ENCODE measurements at regions not wholly inside any gene's neighbourhood (a gene's known extent, or its start where the extent isn't known, plus 50 kb on each side); places are given as distances from the start of the nearest gene placed in this dataset.

- H3K9me1 ChIP-seq (ENCODE audit: insufficient read depth, low read length) = no peaks in the 10 kb centered on the region
- no peak overlapping the region for H3K27ac ChIP-seq (ENCODE audit: insufficient read depth, low read length)
- in situ Hi-C loops (cut with MboI; ENCODE audit: low sequenced_read_pairs) = no loop called here
- no peak overlapping the region for H3K56ac ChIP-seq (ENCODE audit: extremely low read depth, insufficient read depth, low read length)
- H2BK15ac ChIP-seq (ENCODE audit: low read depth, low read length) = no peak overlapping the region
- H3K27me3 ChIP-seq (ENCODE audit: control insufficient read depth, insufficient read depth, low read length) = no peaks in the 10 kb centered on the region
- H2AFZ ChIP-seq (replicated peaks; ENCODE audit: low read length, poor library complexity) = no peak overlapping the region
- no peak overlapping the region for H3K14ac ChIP-seq (replicated peaks; ENCODE audit: low read depth, low read length)
- no peak overlapping the region for H3K9ac ChIP-seq (ENCODE audit: low read depth, low read length)
- DNase-seq (no peak), ATAC-seq (ENCODE audit: low read depth) (no peak)
- no peak overlapping the region for H2AK5ac ChIP-seq (ENCODE audit: low read depth, low read length)
- dilution Hi-C loops (cut with HindIII; ENCODE audit: low sequenced_read_pairs, unreplicated experiment) = no loop called here
- H2BK120ac ChIP-seq (ENCODE audit: low read depth, low read length) = no peak overlapping the region
- no peaks in the 10 kb centered on the region for H4K20me1 ChIP-seq (ENCODE audit: insufficient read depth, low read length)
- no peak overlapping the region for H3K4me2 ChIP-seq (ENCODE audit: low read depth, low read length)
- H3K23ac ChIP-seq (ENCODE audit: low read depth, low read length) = no peak overlapping the region
- TF ChIP-seq CHD1 (IDR thresholded peaks at IDR 0.05; ENCODE audit: low read depth, low read length) = no peak
- no peak for TF ChIP-seq MXI1 (IDR thresholded peaks at IDR 0.05; ENCODE audit: borderline replicate concordance, low read depth, low read length)
- TF ChIP-seq BHLHE40 (IDR thresholded peaks at IDR 0.05; ENCODE audit: low read depth, low read length) = no peak
- TF ChIP-seq RCOR1 (IDR thresholded peaks at IDR 0.05; ENCODE audit: insufficient replicate concordance, low read length) = no peak
- TF ChIP-seq RFX5 (IDR thresholded peaks at IDR 0.05; ENCODE audit: low read depth, low read length) = no peak
- TF ChIP-seq CEBPB (IDR thresholded peaks at IDR 0.05; ENCODE audit: low read depth, low read length) = no peak
- TF ChIP-seq CTCF (conservative IDR thresholded peaks at IDR 0.05; ENCODE audit: low read depth, low read length) = no peak
- TF ChIP-seq ELK1 (IDR thresholded peaks at IDR 0.05; ENCODE audit: borderline replicate concordance, low read depth, low read length) = no peak
- no peak overlapping the region for H4K5ac ChIP-seq (ENCODE audit: low read depth, low read length)
- no CpG with 5 or more reads among the region's 3 CpGs for WGBS, 2 experiments (ENCODE audit: extremely low coverage in 2 of 2, insufficient read length in 1 of 2)
- H3K9me3 ChIP-seq (ENCODE audit: control insufficient read depth, insufficient read depth, low read length) = peaks cover 26% of the 10 kb centered on the region
- ChIA-PET POLR2A (ENCODE audit: unreplicated experiment) (no interaction called here), CTCF (no interaction called here)
- no peaks in the 10 kb centered on the region for H3K79me1 ChIP-seq (ENCODE audit: low read depth in 1 of 2, low read length in 2 of 2)
- H2BK5ac ChIP-seq (ENCODE audit: low read depth, low read length, poor library complexity, severe bottlenecking) = no peak overlapping the region
- no peak overlapping the region for H4K8ac ChIP-seq (ENCODE audit: low read depth in 2 of 2, low read length in 2 of 2)
- no peak overlapping the region for H3K18ac ChIP-seq (ENCODE audit: low read depth, low read length)
- H3K36me3 ChIP-seq (ENCODE audit: control insufficient read depth, insufficient read depth, low read length) = no peaks in the 10 kb centered on the region
- intact Hi-C loops (cut with micrococcal nuclease) = no loop called here
- no peak overlapping the region for H4K91ac ChIP-seq (ENCODE audit: insufficient read depth, low read depth, low read length)
- no peak overlapping the region for H3K4me3 ChIP-seq (ENCODE audit: insufficient read depth, low read depth, low read length)
- H2BK20ac ChIP-seq (ENCODE audit: low read depth, low read length) = no peak overlapping the region
- no peak overlapping the region for H3K4ac ChIP-seq (ENCODE audit: low read depth, low read length)
- H3K4me1 ChIP-seq (ENCODE audit: control insufficient read depth, insufficient read depth, low read length) = no peaks in the 10 kb centered on the region
- no TSS peak for BruUV-seq (replicated peaks)
- no peak overlapping the region for H2AK9ac ChIP-seq (replicated peaks; ENCODE audit: low read depth, low read length, poor library complexity)
Measured at GRCh38 chr14:98186140-98186539, 1085.9 kb downstream of the BCL11B start.

Measured in IMR-90 (cell line).